Ascending aorta (tissue), 2 donors: ENCODE measurements at regions not wholly inside any gene's neighbourhood (a gene's known extent, or its start where the extent isn't known, plus 50 kb on each side); places are given as distances from the start of the nearest gene placed in this dataset.

Experiments used
- DNase-seq, 2 donors: peaks; one replicate each; pipeline ENCODE4 v3.0.0-alpha.2; 2019; ENCODE audit warnings: low spot score in 2 of 2
- H3K27ac ChIP-seq, 2 donors: fragments of 200-600 bp; sonication (generic); one replicate each; pipeline ENCODE4 v1.5.1; 2016 to 2017; ENCODE audit warnings: mild to moderate bottlenecking in 1 of 2
- H3K27me3 ChIP-seq: fragments of 200-600 bp; sonication (generic); one replicate; pipeline ENCODE4 v1.5.1; 2017
- H3K36me3 ChIP-seq, 2 donors: fragments of 200-600 bp; sonication (generic); one replicate each; pipeline ENCODE4 v1.5.1; 2016
- H3K4me1 ChIP-seq, 2 donors: fragments of 200-600 bp; sonication (generic); one replicate each; pipeline ENCODE4 v1.5.1; 2016 to 2017; ENCODE audit warnings: mild to moderate bottlenecking in 1 of 2
- H3K4me3 ChIP-seq, 2 donors: fragments of 200-600 bp; sonication (generic); one replicate each; pipeline ENCODE4 v1.5.1; 2016 to 2017; ENCODE audit warnings: mild to moderate bottlenecking in 1 of 2
- H3K9me3 ChIP-seq, 2 donors: fragments of 200-600 bp; sonication (generic); one replicate each; pipeline ENCODE4 v1.5.1; 2016
- CTCF ChIP-seq, 3 experiments: fragments of 200-600 bp in 2 of 3; fragments of 450-650 bp in 1 of 3; sonication (generic) in 2 of 3; IDR thresholded peaks; one replicate each; pipeline ENCODE4 v1.5.1; 2016 to 2019; ENCODE audit warnings: antibody characterized with exemption in 3 of 3, mild to moderate bottlenecking in 1 of 3, moderate library complexity in 1 of 3
- intact Hi-C: fragments of 100-400 bp; cut with DNase I; formaldehyde crosslinking; loops from one replicate; pipeline ENCODE4 v1.15.1; 2023

- H3K36me3 ChIP-seq = no peaks in the 10 kb centered on the region
Measured at GRCh38 chr5:101838435-101838834, 457.6 kb downstream of the SLCO4C1 start.

GRCh38 chr5:101829255-101829654, 466.8 kb downstream of the SLCO4C1 start:
- Histone ChIP-seq H3K4me3 (no peak overlapping the region), H3K27ac (no peak overlapping the region), H3K4me1 (no peaks in the 10 kb centered on the region), H3K36me3 (no peaks in the 10 kb centered on the region), H3K9me3 (peaks cover 0 to 5% of the 10 kb centered on the region in 2 donors), H3K27me3 (no peaks in the 10 kb centered on the region)
- no peak for TF ChIP-seq CTCF (IDR thresholded peaks at IDR 0.05)
- no peak for DNase-seq
- intact Hi-C loops = no loop called here

More at GRCh38 chr5:101838435-101838834, 457.6 kb downstream of the SLCO4C1 start:
- H3K4me1 ChIP-seq = no peaks in the 10 kb centered on the region
- intact Hi-C loops = no loop called here
- H3K27me3 ChIP-seq = no peaks in the 10 kb centered on the region
- no peak for DNase-seq
- H3K9me3 ChIP-seq = no peaks in the 10 kb centered on the region
- H3K27ac ChIP-seq = no peak overlapping the region
- TF ChIP-seq CTCF (IDR thresholded peaks at IDR 0.05) = no peak
- no peak overlapping the region for H3K4me3 ChIP-seq

GRCh38 chr5:101811466-101811865, 484.6 kb downstream of the SLCO4C1 start:
- Histone ChIP-seq H3K27me3 (no peaks in the 10 kb centered on the region), H3K36me3 (no peaks in the 10 kb centered on the region), H3K4me1 (no peaks in the 10 kb centered on the region), H3K9me3 (no peaks in the 10 kb centered on the region), H3K4me3 (no peak overlapping the region), H3K27ac (no peak overlapping the region)
- no peak for DNase-seq
- intact Hi-C loops = no loop called here
- no peak for TF ChIP-seq CTCF (IDR thresholded peaks at IDR 0.05)

GRCh38 chr5:101806410-101806809, 489.7 kb downstream of the SLCO4C1 start:
- TF ChIP-seq CTCF (IDR thresholded peaks at IDR 0.05) = no peak
- no peaks in the 10 kb centered on the region for H3K27me3 ChIP-seq
- no peak for DNase-seq
- no peaks in the 10 kb centered on the region for H3K9me3 ChIP-seq
- no peak overlapping the region for H3K4me3 ChIP-seq
- H3K36me3 ChIP-seq = no peaks in the 10 kb centered on the region
- H3K27ac ChIP-seq = no peak overlapping the region
- no peaks in the 10 kb centered on the region for H3K4me1 ChIP-seq
- intact Hi-C loops = no loop called here

DNA sequence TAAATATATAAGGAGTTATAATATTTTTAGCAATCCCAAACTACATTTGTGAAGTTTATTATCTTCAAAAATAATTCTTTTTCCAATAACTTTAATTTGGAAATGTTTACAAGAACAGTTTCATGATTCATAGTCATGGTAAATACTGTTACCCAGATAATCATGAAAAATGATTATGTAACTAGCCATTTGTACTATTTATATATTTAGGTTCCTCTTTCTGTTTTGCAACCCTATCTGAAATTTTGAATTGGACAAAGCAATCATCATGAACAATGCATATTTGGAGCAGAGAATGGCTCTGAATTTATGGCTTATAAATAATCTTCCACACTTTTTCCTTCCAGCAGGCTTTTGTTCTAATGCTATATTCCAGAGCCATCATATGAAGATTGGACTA, 499.7 kb downstream of the SLCO4C1 start:
- no peak overlapping the region for H3K4me3 ChIP-seq
- no peaks in the 10 kb centered on the region for H3K9me3 ChIP-seq
- no peak for TF ChIP-seq CTCF (IDR thresholded peaks at IDR 0.05)
- no peaks in the 10 kb centered on the region for H3K4me1 ChIP-seq
- intact Hi-C loops = no loop called here
- no peak overlapping the region for H3K27ac ChIP-seq
- no peaks in the 10 kb centered on the region for H3K27me3 ChIP-seq
- no peaks in the 10 kb centered on the region for H3K36me3 ChIP-seq
- no peak for DNase-seq

- Histone ChIP-seq H3K9me3 (no peaks in the 10 kb centered on the region), H3K27ac (no peak overlapping the region), H3K4me3 (no peak overlapping the region), H3K27me3 (no peaks in the 10 kb centered on the region), H3K36me3 (no peaks in the 10 kb centered on the region), H3K4me1 (no peaks in the 10 kb centered on the region)
- intact Hi-C loops = no loop called here
- no peak for DNase-seq
- no peak for TF ChIP-seq CTCF (IDR thresholded peaks at IDR 0.05)
Measured at GRCh38 chr5:101788797-101789196, 507.3 kb downstream of the SLCO4C1 start.
